Hepatocyte (in vitro differentiated cells): ENCODE measurements at regions not wholly inside any gene's neighbourhood (a gene's known extent, or its start where the extent isn't known, plus 50 kb on each side); places are given as distances from the start of the nearest gene placed in this dataset.

Experiments
- CTCF ChIP-seq: fragments of 200-600 bp; sonication (generic); IDR thresholded peaks from 2 replicates; pipeline ENCODE4 v1.5.1; 2016; ENCODE audit warnings: antibody characterized with exemption, mild to moderate bottlenecking; ENCODE audit not compliant: poor library complexity
- EZH2 ChIP-seq: fragments of 200-600 bp; sonication (generic); IDR thresholded peaks from 2 replicates; pipeline ENCODE4 v1.6.1; 2016; ENCODE audit warnings: antibody characterized with exemption, mild to moderate bottlenecking, borderline replicate concordance

GRCh38 chr15:69880571-69881301, 217.0 kb downstream of the TLE3 start:
- TF ChIP-seq CTCF (no peak), EZH2 (no peak)
